SH-SY5Y (cell line): ENCODE measurements at regions not wholly inside any gene's neighbourhood (a gene's known extent, or its start where the extent isn't known, plus 50 kb on each side); places are given as distances from the start of the nearest gene placed in this dataset.

ENCODE experiments used
- GATA2 ChIP-seq: IDR thresholded peaks from 2 replicates; pipeline ENCODE4 v1.6.1; 2011; ENCODE audit warnings: mild to moderate bottlenecking, low read depth, low read length
- GATA3 ChIP-seq: IDR thresholded peaks from 2 replicates; pipeline ENCODE4 v1.6.1; 2011; ENCODE audit warnings: low read depth, mild to moderate bottlenecking, low read length, moderate library complexity

DNA sequence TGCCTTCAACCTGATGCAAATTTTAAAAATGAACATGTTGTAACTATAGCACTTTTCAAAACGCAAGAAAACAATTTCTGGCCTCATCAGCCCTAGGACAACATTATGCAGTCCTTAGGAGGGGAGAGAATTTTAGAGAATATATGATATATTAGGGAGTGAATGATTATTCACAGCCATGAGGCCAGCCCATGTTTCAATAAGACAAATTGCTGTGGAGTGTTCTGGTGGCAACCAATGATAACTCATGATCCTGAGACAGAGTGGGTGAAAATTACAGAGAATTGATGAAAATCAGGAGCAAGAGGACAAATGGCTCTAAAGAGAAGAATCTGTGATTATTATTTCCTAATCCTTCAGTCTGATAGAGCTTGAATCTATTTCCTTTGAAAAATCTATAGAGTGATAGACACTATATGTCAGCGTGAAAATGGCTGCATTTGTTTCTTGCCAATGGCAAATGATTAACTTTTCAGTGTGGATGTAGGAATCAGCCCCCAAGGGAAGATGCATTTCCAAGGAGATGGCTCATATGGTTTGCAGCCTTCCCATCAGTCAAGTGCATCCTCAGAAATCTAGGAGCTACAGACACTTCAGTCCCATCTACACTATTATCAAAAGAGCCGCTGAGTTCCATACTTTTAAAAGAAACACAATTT, 761.0 kb upstream of the ARRDC4 start:
- TF ChIP-seq GATA3 (no peak), GATA2 (no peak)
